Tibial artery (tissue), 4 donors: ENCODE measurements at regions not wholly inside any gene's neighbourhood (a gene's known extent, or its start where the extent isn't known, plus 50 kb on each side); places are given as distances from the start of the nearest gene placed in this dataset.

ENCODE experiments used
- DNase-seq, 2 donors: peaks; one replicate each; pipeline ENCODE4 v3.0.0-alpha.2; 2019
- H3K27ac ChIP-seq, 2 donors: fragments of 200-600 bp; sonication (generic) in 1 of 2; 1 replicate in 1 of 2; 2 replicates in 1 of 2; pipeline ENCODE4 v1.5.1; 2018 to 2019; ENCODE audit warnings: mild to moderate bottlenecking in 1 of 2
- H3K27me3 ChIP-seq, 2 donors: fragments of 200-600 bp; sonication (generic) in 1 of 2; one replicate each; pipeline versions ENCODE4 v1.5.1 to v1.6.0; 2016 to 2019
- H3K36me3 ChIP-seq, 3 donors: fragments of 200-600 bp; sonication (generic) in 2 of 3; one replicate each; pipeline ENCODE4 v1.5.1; 2016 to 2019; ENCODE audit warnings: mild to moderate bottlenecking in 2 of 3
- H3K4me1 ChIP-seq, 4 donors: fragments of 200-600 bp; sonication (generic) in 2 of 4; 1 replicate in 3 of 4; 2 replicates in 1 of 4; pipeline ENCODE4 v1.5.1; 2016 to 2019
- H3K4me3 ChIP-seq, 2 donors: fragments of 200-600 bp; sonication (generic) in 1 of 2; 1 replicate in 1 of 2; 2 replicates in 1 of 2; pipeline ENCODE4 v1.5.1; 2018 to 2019; ENCODE audit warnings: mild to moderate bottlenecking in 2 of 2
- H3K9me3 ChIP-seq, 3 donors: fragments of 200-600 bp; sonication (generic) in 1 of 3; one replicate each; pipeline ENCODE4 v1.5.1; 2016 to 2019
- intact Hi-C: fragments of 100-400 bp; cut with DNase I; formaldehyde crosslinking; loops from one replicate; pipeline ENCODE4 v1.15.0; 2023; ENCODE audit warnings: low total_unique reads
- TF ChIP-seq, protein P1 (sequence below), 2 experiments: fragments of 200-600 bp in 1 of 2; fragments of 450-650 bp in 1 of 2; IDR thresholded peaks; one replicate each; pipeline ENCODE4 v1.5.1; 2017 to 2019; ENCODE audit warnings: antibody characterized with exemption in 2 of 2, mild to moderate bottlenecking in 1 of 2, moderate library complexity in 1 of 2

DNA sequence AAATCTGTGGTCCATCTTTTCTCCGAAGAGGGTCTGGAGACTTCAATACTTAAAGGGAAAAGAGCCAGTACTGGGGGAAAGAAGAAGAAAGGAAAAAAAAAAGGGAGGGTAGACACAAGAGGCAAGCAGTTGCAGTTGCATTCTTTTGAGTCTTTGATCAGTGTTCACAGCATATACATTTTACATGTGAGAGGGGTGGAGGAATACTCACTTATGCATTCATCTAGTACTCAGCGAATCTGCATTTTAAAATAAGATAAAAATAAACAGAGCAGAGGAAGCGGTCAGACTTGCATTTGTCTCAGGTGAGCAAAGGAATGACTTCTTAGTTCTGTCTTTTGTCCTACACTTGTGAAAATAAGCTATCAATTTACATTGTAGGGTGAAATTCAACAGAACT, 275.6 kb downstream of the SLC7A11 start:
- H3K36me3 ChIP-seq: no peaks in the 10 kb centered on the region
- peaks cover 0 to 4% (median 0%) of the 10 kb centered on the region in 4 donors for H3K4me1 ChIP-seq
- no peak overlapping the region for H3K27ac ChIP-seq
- TF ChIP-seq, protein P1, sequence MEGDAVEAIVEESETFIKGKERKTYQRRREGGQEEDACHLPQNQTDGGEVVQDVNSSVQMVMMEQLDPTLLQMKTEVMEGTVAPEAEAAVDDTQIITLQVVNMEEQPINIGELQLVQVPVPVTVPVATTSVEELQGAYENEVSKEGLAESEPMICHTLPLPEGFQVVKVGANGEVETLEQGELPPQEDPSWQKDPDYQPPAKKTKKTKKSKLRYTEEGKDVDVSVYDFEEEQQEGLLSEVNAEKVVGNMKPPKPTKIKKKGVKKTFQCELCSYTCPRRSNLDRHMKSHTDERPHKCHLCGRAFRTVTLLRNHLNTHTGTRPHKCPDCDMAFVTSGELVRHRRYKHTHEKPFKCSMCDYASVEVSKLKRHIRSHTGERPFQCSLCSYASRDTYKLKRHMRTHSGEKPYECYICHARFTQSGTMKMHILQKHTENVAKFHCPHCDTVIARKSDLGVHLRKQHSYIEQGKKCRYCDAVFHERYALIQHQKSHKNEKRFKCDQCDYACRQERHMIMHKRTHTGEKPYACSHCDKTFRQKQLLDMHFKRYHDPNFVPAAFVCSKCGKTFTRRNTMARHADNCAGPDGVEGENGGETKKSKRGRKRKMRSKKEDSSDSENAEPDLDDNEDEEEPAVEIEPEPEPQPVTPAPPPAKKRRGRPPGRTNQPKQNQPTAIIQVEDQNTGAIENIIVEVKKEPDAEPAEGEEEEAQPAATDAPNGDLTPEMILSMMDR (IDR thresholded peaks at IDR 0.05): no peak
- H3K27me3 ChIP-seq: no peaks in the 10 kb centered on the region
- DNase-seq: no peak
- intact Hi-C loops: no loop called here
- no peak overlapping the region for H3K4me3 ChIP-seq
- H3K9me3 ChIP-seq: no peaks in the 10 kb centered on the region

GRCh38 chr4:137961051-137961438, 281.1 kb downstream of the SLC7A11 start:
- Histone ChIP-seq H3K9me3 (no peaks in the 10 kb centered on the region), H3K36me3 (no peaks in the 10 kb centered on the region), H3K27ac (no peak overlapping the region), H3K4me1 (peaks cover 0 to 16% (median 9%) of the 10 kb centered on the region in 4 donors), H3K4me3 (no peak overlapping the region), H3K27me3 (no peaks in the 10 kb centered on the region)
- TF ChIP-seq, protein P1 (IDR thresholded peaks at IDR 0.05): no peak
- no peak for DNase-seq
- intact Hi-C loops: no loop called here

GRCh38 chr4:137960371-137961050, 281.6 kb downstream of the SLC7A11 start:
- Histone ChIP-seq H3K27me3 (no peaks in the 10 kb centered on the region), H3K36me3 (no peaks in the 10 kb centered on the region), H3K27ac (no peak overlapping the region), H3K9me3 (no peaks in the 10 kb centered on the region), H3K4me3 (no peak overlapping the region), H3K4me1 (peaks cover 0 to 16% (median 9%) of the 10 kb centered on the region in 4 donors)
- no peak for DNase-seq
- intact Hi-C loops: no loop called here
- TF ChIP-seq, protein P1 (IDR thresholded peaks at IDR 0.05): no peak

GRCh38 chr4:137957806-137958205, 284.3 kb downstream of the SLC7A11 start:
- intact Hi-C loops: no loop called here
- no peaks in the 10 kb centered on the region for H3K27me3 ChIP-seq
- no peak for DNase-seq
- no peaks in the 10 kb centered on the region for H3K36me3 ChIP-seq
- H3K27ac ChIP-seq: no peak overlapping the region
- no peak overlapping the region for H3K4me3 ChIP-seq
- no peaks in the 10 kb centered on the region for H3K9me3 ChIP-seq
- peaks cover 0 to 16% (median 9%) of the 10 kb centered on the region in 4 donors for H3K4me1 ChIP-seq
- TF ChIP-seq, protein P1 (IDR thresholded peaks at IDR 0.05): no peak

DNA sequence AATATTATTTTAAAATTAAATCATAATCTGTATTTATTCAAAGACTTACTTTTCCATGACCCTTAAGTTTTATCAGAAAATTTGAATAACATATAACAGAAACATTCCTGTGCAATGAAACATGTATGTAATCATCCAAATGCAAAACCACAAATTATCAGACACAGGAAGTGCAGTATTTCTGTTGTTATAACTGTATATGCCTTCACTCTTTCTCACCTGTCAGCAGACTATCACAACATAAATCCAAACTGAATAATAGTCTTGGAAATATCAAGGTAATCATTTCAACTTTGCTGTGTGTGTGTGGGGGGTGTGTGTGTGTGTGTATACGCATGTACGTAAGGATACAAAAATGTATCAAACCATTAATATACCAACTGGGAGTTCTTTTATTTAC, 285.9 kb downstream of the SLC7A11 start:
- H3K27me3 ChIP-seq: no peaks in the 10 kb centered on the region
- H3K4me1 ChIP-seq: peaks cover 0 to 9% (median 8%) of the 10 kb centered on the region in 4 donors
- H3K27ac ChIP-seq: no peak overlapping the region
- no peaks in the 10 kb centered on the region for H3K9me3 ChIP-seq
- intact Hi-C loops: no loop called here
- TF ChIP-seq, protein P1 (IDR thresholded peaks at IDR 0.05): no peak
- H3K36me3 ChIP-seq: no peaks in the 10 kb centered on the region
- no peak for DNase-seq
- H3K4me3 ChIP-seq: no peak overlapping the region
